ENCODE measurements at regions not wholly inside any gene's neighbourhood (a gene's known extent, or its start where the extent isn't known, plus 50 kb on each side); places are given as distances from the start of the nearest gene placed in this dataset.

DNA sequence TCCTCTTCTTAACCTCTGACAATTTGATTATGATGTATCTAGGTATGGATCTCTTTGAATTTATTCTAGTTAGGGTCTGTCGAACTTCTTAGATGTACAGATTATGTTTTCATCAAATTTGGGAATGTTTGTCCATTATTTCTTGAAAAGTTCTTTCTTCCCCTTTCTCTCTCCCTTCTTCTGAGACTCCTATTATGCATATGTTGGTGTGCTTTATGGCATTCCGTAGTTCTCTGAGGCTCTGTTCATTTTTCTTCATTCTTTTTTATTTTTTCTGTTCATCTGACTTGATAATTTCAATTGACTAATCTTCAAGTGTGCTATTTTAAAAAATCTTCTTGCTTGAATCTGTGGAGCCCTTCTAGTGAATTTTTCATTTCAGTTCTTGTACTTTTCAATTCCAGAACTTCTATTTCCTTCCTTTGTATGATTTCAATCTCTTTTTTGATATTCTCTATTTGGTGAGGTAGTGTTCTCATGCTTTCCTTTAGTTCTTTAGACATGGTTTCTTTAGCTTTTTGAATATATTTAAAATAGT, 79.8 kb downstream of the TMEM270 start:
- Histone ChIP-seq H3K4me1 (ENCODE audit: control insufficient read depth in 2 of 3, insufficient read depth in 2 of 3, low read depth in 1 of 3, low read length in 3 of 3) (no peaks in the 10 kb centered on the region), H3K9ac (ENCODE audit: low read length in 3 of 3) (no peak overlapping the region), H3K27ac (ENCODE audit: low read depth in 2 of 2, low read length in 2 of 2) (no peak overlapping the region), H3K4me3 (ENCODE audit: low read length in 3 of 3) (no peak overlapping the region), H3K36me3 (ENCODE audit: control insufficient read depth in 2 of 3, insufficient read depth in 3 of 3, low read length in 3 of 3) (no peaks in the 10 kb centered on the region), H3K27me3 (ENCODE audit: control insufficient read depth, insufficient read depth, low read length) (no peaks in the 10 kb centered on the region), H3K9me3 (ENCODE audit: control insufficient read depth in 2 of 3, insufficient read depth in 1 of 3, low read length in 3 of 3) (peaks cover 0 to 12% (median 6%) of the 10 kb centered on the region in 3 donors)
- FAIRE-seq (no peak), DNase-seq (no peak)
- intact Hi-C loops (cut with DNase I): no loop called here
- TF ChIP-seq, protein P1, sequence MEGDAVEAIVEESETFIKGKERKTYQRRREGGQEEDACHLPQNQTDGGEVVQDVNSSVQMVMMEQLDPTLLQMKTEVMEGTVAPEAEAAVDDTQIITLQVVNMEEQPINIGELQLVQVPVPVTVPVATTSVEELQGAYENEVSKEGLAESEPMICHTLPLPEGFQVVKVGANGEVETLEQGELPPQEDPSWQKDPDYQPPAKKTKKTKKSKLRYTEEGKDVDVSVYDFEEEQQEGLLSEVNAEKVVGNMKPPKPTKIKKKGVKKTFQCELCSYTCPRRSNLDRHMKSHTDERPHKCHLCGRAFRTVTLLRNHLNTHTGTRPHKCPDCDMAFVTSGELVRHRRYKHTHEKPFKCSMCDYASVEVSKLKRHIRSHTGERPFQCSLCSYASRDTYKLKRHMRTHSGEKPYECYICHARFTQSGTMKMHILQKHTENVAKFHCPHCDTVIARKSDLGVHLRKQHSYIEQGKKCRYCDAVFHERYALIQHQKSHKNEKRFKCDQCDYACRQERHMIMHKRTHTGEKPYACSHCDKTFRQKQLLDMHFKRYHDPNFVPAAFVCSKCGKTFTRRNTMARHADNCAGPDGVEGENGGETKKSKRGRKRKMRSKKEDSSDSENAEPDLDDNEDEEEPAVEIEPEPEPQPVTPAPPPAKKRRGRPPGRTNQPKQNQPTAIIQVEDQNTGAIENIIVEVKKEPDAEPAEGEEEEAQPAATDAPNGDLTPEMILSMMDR (IDR thresholded peaks at IDR 0.05; ENCODE audit: borderline replicate concordance, extremely low read depth, insufficient read depth): no peak

DNA sequence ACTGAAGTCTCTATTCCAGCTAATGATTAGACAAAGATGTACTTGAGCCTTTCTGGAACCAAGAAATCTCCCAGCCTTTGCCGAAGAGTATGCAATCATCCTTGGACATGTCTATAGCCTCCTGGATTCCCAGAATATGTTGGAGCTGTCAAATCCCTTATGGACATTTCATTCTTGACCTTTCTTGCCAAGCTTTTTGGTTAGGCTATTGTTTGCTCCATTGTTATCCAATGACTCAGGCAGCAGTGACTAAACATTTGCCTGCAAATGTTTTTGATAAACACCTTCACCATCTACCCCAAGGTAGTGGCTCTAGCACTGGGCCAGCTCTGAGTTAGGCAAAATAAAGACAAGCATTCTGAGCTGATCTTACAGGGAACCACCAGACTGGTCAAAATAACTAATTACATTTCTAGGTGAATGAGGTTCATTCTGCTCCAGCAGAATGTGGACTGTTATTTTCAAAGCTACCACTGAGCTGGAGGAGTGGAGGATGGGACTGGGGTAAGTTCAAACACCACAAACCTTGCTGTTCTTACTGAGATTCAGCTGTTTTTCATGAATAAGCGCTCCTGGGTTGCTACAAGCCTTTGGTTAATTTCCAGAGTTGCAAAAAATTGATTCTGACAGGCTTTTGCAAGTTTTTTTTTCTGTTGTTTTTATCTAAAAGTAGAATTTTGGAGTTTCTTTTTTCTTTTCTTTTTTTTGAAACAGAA, 81.0 kb downstream of the TMEM270 start:
- Histone ChIP-seq H3K27me3 (ENCODE audit: control insufficient read depth, insufficient read depth, low read length) (no peaks in the 10 kb centered on the region), H3K9ac (ENCODE audit: low read length in 3 of 3) (no peak overlapping the region), H3K36me3 (ENCODE audit: control insufficient read depth in 2 of 3, insufficient read depth in 3 of 3, low read length in 3 of 3) (no peaks in the 10 kb centered on the region), H3K27ac (ENCODE audit: low read depth in 2 of 2, low read length in 2 of 2) (no peak overlapping the region), H3K4me1 (ENCODE audit: control insufficient read depth in 2 of 3, insufficient read depth in 2 of 3, low read depth in 1 of 3, low read length in 3 of 3) (no peaks in the 10 kb centered on the region), H3K4me3 (ENCODE audit: low read length in 3 of 3) (no peak overlapping the region), H3K9me3 (ENCODE audit: control insufficient read depth in 2 of 3, insufficient read depth in 1 of 3, low read length in 3 of 3) (peaks cover 0 to 12% (median 6%) of the 10 kb centered on the region in 3 donors)
- TF ChIP-seq, protein P1 (IDR thresholded peaks at IDR 0.05; ENCODE audit: borderline replicate concordance, extremely low read depth, insufficient read depth): no peak
- intact Hi-C loops (cut with DNase I): no loop called here
- FAIRE-seq (no peak), DNase-seq (no peak)

DNA sequence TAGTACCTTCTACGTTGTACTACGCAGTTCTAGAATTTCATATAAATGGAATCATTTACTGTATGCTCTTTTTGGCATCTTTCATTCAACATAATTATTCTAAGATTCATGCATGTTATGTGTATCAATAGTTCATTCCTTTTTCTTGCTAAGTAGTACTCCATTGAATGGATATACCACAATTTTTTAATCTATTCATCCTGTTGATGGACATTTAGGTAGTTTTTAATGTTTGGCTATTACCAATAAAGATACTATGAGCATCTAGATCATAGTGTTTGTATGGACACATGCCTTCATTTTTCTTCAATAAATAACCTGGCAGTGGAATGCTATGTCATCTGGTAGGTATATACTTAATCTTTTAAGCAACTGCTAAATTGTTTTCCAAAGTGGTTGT, 83.0 kb upstream of the ELN start:
- no peak for DNase-seq
- no peaks in the 10 kb centered on the region for H3K4me1 ChIP-seq (ENCODE audit: control insufficient read depth in 2 of 3, insufficient read depth in 2 of 3, low read depth in 1 of 3, low read length in 3 of 3)
- H3K4me3 ChIP-seq (ENCODE audit: low read length in 3 of 3): no peak overlapping the region
- H3K9me3 ChIP-seq (ENCODE audit: control insufficient read depth in 2 of 3, insufficient read depth in 1 of 3, low read length in 3 of 3): peaks cover 2 to 20% (median 10%) of the 10 kb centered on the region in 3 donors
- FAIRE-seq: no peak
- H3K36me3 ChIP-seq (ENCODE audit: control insufficient read depth in 2 of 3, insufficient read depth in 3 of 3, low read length in 3 of 3): no peaks in the 10 kb centered on the region
- H3K27ac ChIP-seq (ENCODE audit: low read depth in 2 of 2, low read length in 2 of 2): no peak overlapping the region
- intact Hi-C loops (cut with DNase I): no loop called here
- TF ChIP-seq, protein P1 (IDR thresholded peaks at IDR 0.05; ENCODE audit: borderline replicate concordance, extremely low read depth, insufficient read depth): no peak
- no peaks in the 10 kb centered on the region for H3K27me3 ChIP-seq (ENCODE audit: control insufficient read depth, insufficient read depth, low read length)
- no peak overlapping the region for H3K9ac ChIP-seq (ENCODE audit: low read length in 3 of 3)

Data from kidney (tissue), 13 donors.